Renal cortex interstitium (tissue), 11 donors: ENCODE measurements at regions not wholly inside any gene's neighbourhood (a gene's known extent, or its start where the extent isn't known, plus 50 kb on each side); places are given as distances from the start of the nearest gene placed in this dataset.
A peak's percentile ranks its signal among the peaks of the same experiment; 100 is the strongest.
"Not testable (repeated sequence)": the region's sequence is repeated elsewhere in the genome, so short reads cannot be mapped to it uniquely, and the experiment has no call there.

Experiments used
- DNase-seq, 11 donors: peaks; one replicate each; pipeline ENCODE4 v3.0.0-alpha.2; 2013; ENCODE audit warnings: low read depth in 9 of 11, low spot score in 4 of 11; ENCODE audit errors: extremely low read depth in 1 of 11

GRCh38 chr4:27759611-27760575 lies 899.3 kb downstream of the STIM2 start:
- no peak for DNase-seq

- no peak for DNase-seq
These were observed 903.3 kb downstream of the STIM2 start for GRCh38 chr4:27763830-27764525.

- no peak for DNase-seq
These were observed 903.8 kb downstream of the STIM2 start for GRCh38 chr4:27764526-27764837.

GRCh38 chr4:27770895-27771294 lies 910.3 kb downstream of the STIM2 start:
- no peak for DNase-seq

GRCh38 chr4:27775156-27775555 lies 914.5 kb downstream of the STIM2 start:
- DNase-seq: no peak

- no peak for DNase-seq
These were observed 919.2 kb downstream of the STIM2 start for GRCh38 chr4:27779827-27780226.

GRCh38 chr4:27787195-27787594 lies 926.6 kb downstream of the STIM2 start:
- no peak for DNase-seq

- no peak for DNase-seq
These were observed 929.1 kb downstream of the STIM2 start for GRCh38 chr4:27789773-27790172.

- DNase-seq: no peak
These were observed 930.3 kb downstream of the STIM2 start for GRCh38 chr4:27790911-27791310.

GRCh38 chr4:27791640-27792039 lies 931.0 kb downstream of the STIM2 start:
- no peak for DNase-seq

- no peak for DNase-seq
These were observed 946.6 kb downstream of the STIM2 start for GRCh38 chr4:27807207-27807606.

GRCh38 chr4:27811948-27812347 lies 951.3 kb downstream of the STIM2 start:
- DNase-seq: no peak

GRCh38 chr4:27813226-27813625 lies 952.6 kb downstream of the STIM2 start:
- not testable (repeated sequence) for DNase-seq

- DNase-seq: not testable (repeated sequence)
These were observed 953.2 kb downstream of the STIM2 start for GRCh38 chr4:27813699-27814425.

GRCh38 chr4:27819246-27819645 lies 958.6 kb downstream of the STIM2 start:
- no peak for DNase-seq

- no peak for DNase-seq
These were observed 968.2 kb downstream of the STIM2 start for GRCh38 chr4:27828843-27829242.

GRCh38 chr4:27830251-27830650 lies 969.6 kb downstream of the STIM2 start:
- peak in 6 of 11 donors; percentile 10 to 44 (median 18) for DNase-seq

GRCh38 chr4:27835851-27836250 lies 975.2 kb downstream of the STIM2 start:
- no peak for DNase-seq

GRCh38 chr4:27836523-27836922 lies 975.9 kb downstream of the STIM2 start:
- DNase-seq: no peak

- no peak for DNase-seq
These were observed 983.1 kb downstream of the STIM2 start for GRCh38 chr4:27843776-27844175.
